Gastrocnemius medialis (tissue), 4 donors: ENCODE measurements at regions not wholly inside any gene's neighbourhood (a gene's known extent, or its start where the extent isn't known, plus 50 kb on each side); places are given as distances from the start of the nearest gene placed in this dataset.

Source experiments
- CTCF ChIP-seq, 5 experiments: fragments of 450-650 bp in 3 of 5; fragments of 200-600 bp in 2 of 5; sonication (generic) in 2 of 5; IDR thresholded peaks in 4 of 5; conservative IDR thresholded peaks in 1 of 5; 1 replicate in 4 of 5; 2 replicates in 1 of 5; pipeline ENCODE4 v1.5.1; 2016 to 2019; ENCODE audit warnings: antibody characterized with exemption in 5 of 5, mild to moderate bottlenecking in 3 of 5, moderate library complexity in 3 of 5
- POLR2A ChIP-seq, 2 donors: fragments of 450-650 bp; IDR thresholded peaks; one replicate each; pipeline ENCODE4 v1.6.1; 2017; ENCODE audit warnings: antibody characterized with exemption in 2 of 2, mild to moderate bottlenecking in 2 of 2, moderate library complexity in 2 of 2

GRCh38 chr16:65388592-65388991 lies 266.7 kb upstream of the CDH11 start:
- TF ChIP-seq CTCF (IDR thresholded peaks at IDR 0.05 in 4 of 5, conservative IDR thresholded peaks at IDR 0.05 in 1 of 5) = no peak
- no peak for TF ChIP-seq POLR2A (IDR thresholded peaks at IDR 0.05)
